ENCODE measurements at regions not wholly inside any gene's neighbourhood (a gene's known extent, or its start where the extent isn't known, plus 50 kb on each side); places are given as distances from the start of the nearest gene placed in this dataset.

GRCh38 chr2:48264627-48265026 is 49.9 kb upstream of the FOXN2 start:
- ATAC-seq (ENCODE audit: low FRiP score in 2 of 2) = no peak
- Histone ChIP-seq H3K4me1 (no peaks in the 10 kb centered on the region), H3K9me3 (no peaks in the 10 kb centered on the region), H3K27me3 (no peaks in the 10 kb centered on the region), H3K36me3 (no peaks in the 10 kb centered on the region), H3K27ac (no peak overlapping the region), H3K4me3 (no peak overlapping the region)
- 95 to 100% methylated on average over 1 of the region's 1 CpG for WGBS, 2 donors
- DNase-seq = no peak
- TF ChIP-seq, protein P1, sequence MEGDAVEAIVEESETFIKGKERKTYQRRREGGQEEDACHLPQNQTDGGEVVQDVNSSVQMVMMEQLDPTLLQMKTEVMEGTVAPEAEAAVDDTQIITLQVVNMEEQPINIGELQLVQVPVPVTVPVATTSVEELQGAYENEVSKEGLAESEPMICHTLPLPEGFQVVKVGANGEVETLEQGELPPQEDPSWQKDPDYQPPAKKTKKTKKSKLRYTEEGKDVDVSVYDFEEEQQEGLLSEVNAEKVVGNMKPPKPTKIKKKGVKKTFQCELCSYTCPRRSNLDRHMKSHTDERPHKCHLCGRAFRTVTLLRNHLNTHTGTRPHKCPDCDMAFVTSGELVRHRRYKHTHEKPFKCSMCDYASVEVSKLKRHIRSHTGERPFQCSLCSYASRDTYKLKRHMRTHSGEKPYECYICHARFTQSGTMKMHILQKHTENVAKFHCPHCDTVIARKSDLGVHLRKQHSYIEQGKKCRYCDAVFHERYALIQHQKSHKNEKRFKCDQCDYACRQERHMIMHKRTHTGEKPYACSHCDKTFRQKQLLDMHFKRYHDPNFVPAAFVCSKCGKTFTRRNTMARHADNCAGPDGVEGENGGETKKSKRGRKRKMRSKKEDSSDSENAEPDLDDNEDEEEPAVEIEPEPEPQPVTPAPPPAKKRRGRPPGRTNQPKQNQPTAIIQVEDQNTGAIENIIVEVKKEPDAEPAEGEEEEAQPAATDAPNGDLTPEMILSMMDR (IDR thresholded peaks at IDR 0.05) = no peak
- no peak for TF ChIP-seq POLR2AphosphoS5 (IDR thresholded peaks at IDR 0.05)
- TF ChIP-seq POLR2A (IDR thresholded peaks at IDR 0.05) = no peak
- no peak for TF ChIP-seq EP300 (IDR thresholded peaks at IDR 0.05)
